H1 (cell line): ENCODE measurements at regions not wholly inside any gene's neighbourhood (a gene's known extent, or its start where the extent isn't known, plus 50 kb on each side); places are given as distances from the start of the nearest gene placed in this dataset.

Experiments used
- BRCA1 ChIP-seq: IDR thresholded peaks from 2 replicates; pipeline ENCODE4 v1.6.1; 2012; ENCODE audit warnings: low read depth, low read length, improper control_type of control experiment
- CBX8 ChIP-seq: fragments of 300-800, 300-1000 bp; sonication (generic); IDR thresholded peaks from 2 replicates; pipeline ENCODE4 v1.7.1; 2016; ENCODE audit warnings: low read depth, low read length, borderline replicate concordance
- EGR1 ChIP-seq: IDR thresholded peaks from 2 replicates; pipeline ENCODE4 v1.6.1; 2011; ENCODE audit warnings: low read depth, low read length, borderline replicate concordance
- GABPA ChIP-seq: IDR thresholded peaks from 2 replicates; pipeline ENCODE4 v1.6.1; 2011; ENCODE audit warnings: mild to moderate bottlenecking, low read length, moderate library complexity, borderline replicate concordance; ENCODE audit not compliant: insufficient read depth
- JUN ChIP-seq: IDR thresholded peaks from 2 replicates; pipeline ENCODE4 v1.6.1; 2011; ENCODE audit warnings: low read depth, mild to moderate bottlenecking, improper control_type of control experiment, low read length
- MAFK ChIP-seq: IDR thresholded peaks from 2 replicates; pipeline ENCODE4 v1.6.1; 2012; ENCODE audit warnings: low read depth, mild to moderate bottlenecking, improper control_type of control experiment, low read length
- RNF2 ChIP-seq: fragments of 200-900, 300-1000 bp; sonication (generic); IDR thresholded peaks from 2 replicates; pipeline ENCODE4 v1.7.1; 2016; ENCODE audit warnings: borderline replicate concordance, low read depth, mild to moderate bottlenecking, antibody characterized with exemption, low read length; ENCODE audit not compliant: poor library complexity, severe bottlenecking; ENCODE audit errors: missing control alignments
- SIN3A ChIP-seq, 2 experiments: IDR thresholded peaks in 1 of 2; conservative IDR thresholded peaks in 1 of 2; 2 replicates each; pipeline ENCODE4 v1.6.1; 2011 to 2012; ENCODE audit warnings: low read length in 2 of 2, improper control_type of control experiment in 1 of 2, low read depth in 1 of 2, mild to moderate bottlenecking in 1 of 2
- SIX5 ChIP-seq: IDR thresholded peaks from 2 replicates; pipeline ENCODE4 v1.6.1; 2011; ENCODE audit warnings: mild to moderate bottlenecking, low read depth, low read length
- SP4 ChIP-seq: IDR thresholded peaks from 2 replicates; pipeline ENCODE4 v1.6.1; 2012; ENCODE audit warnings: low read length, inconsistent platforms

- TF ChIP-seq SP4: no peak
- no peak for TF ChIP-seq CBX8
- TF ChIP-seq MAFK: no peak
- no peak for TF ChIP-seq JUN
- TF ChIP-seq EGR1: no peak
- no peak for TF ChIP-seq RNF2
- no peak for TF ChIP-seq BRCA1
- no peak for TF ChIP-seq SIX5
- no peak for TF ChIP-seq GABPA
- TF ChIP-seq SIN3A (conservative IDR thresholded peaks at IDR 0.05 in 1 of 2, IDR thresholded peaks at IDR 0.05 in 1 of 2; ENCODE audit: low read depth in 1 of 2, low read length in 2 of 2): no peak
These were observed 123.0 kb upstream of the FST start (continued) for GRCh38 chr5:53357439-53357838.
